ENCODE measurements at regions not wholly inside any gene's neighbourhood (a gene's known extent, or its start where the extent isn't known, plus 50 kb on each side); places are given as distances from the start of the nearest gene placed in this dataset.

DNA sequence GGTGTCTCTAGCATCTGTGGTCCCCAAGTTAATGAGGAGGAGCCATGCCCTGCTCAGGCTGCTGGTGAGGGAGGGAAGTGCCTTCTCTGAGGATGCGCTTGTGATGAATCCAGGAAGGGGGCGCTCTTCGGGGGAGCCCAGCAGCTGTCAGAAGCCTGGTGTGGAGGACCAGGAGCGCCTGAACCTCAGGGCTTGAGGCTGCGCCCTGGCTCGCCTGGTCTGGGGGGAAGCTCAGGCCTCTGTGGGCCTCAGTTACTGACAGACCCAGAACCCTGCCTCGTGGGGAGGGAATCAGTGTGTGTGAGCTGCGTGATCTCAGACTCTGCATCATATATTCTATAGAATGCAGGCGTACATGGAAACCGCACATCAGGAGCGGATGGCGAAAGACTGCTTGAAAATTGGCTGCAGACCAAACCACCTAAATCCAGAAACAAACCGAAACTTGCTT, 126.1 kb downstream of the SEC14L1 start:
- H3K4me1 ChIP-seq (ENCODE audit: insufficient read depth, low read length), result no peaks in the 10 kb centered on the region
- ATAC-seq (ENCODE audit: poor library complexity), result no peak
- H3K27me3 ChIP-seq (ENCODE audit: control insufficient read depth in 1 of 2, insufficient read depth in 2 of 2, low read length in 2 of 2), result no peaks in the 10 kb centered on the region
- Mint-ChIP-seq H3K4me1 (ENCODE audit: low read depth) (no peaks in the 10 kb centered on the region), H3K27ac (no peak overlapping the region), H3K27me3 (no peaks in the 10 kb centered on the region), H3K4me3 (no peak overlapping the region), H3K36me3 (ENCODE audit: low read depth) (no peaks in the 10 kb centered on the region), H3K9me3 (no peaks in the 10 kb centered on the region)
- POLR2A ChIA-PET, result interaction anchor here (0.6 kb wide), 1 partner anchor 753 kb away, joined by 3 read pairs; no protein-coding TSS in a partner anchor
- H3K27ac ChIP-seq (ENCODE audit: low read depth in 1 of 2, low read length in 2 of 2), result no peak overlapping the region
- no peak overlapping the region for H3K4me3 ChIP-seq (ENCODE audit: low read length)
- peak in 2 of 14 experiments; percentile 36 to 40 for DNase-seq
- intact Hi-C loops (cut with DNase I, micrococcal nuclease), result no loop called here
- H3K9me3 ChIP-seq (ENCODE audit: control insufficient read depth in 1 of 2, insufficient read depth in 1 of 2, low read length in 2 of 2), result peaks cover 0 to 4% of the 10 kb centered on the region in 2 experiments
- no peaks in the 10 kb centered on the region for H3K36me3 ChIP-seq (ENCODE audit: insufficient read depth, low read length)
- TF ChIP-seq, protein P1, sequence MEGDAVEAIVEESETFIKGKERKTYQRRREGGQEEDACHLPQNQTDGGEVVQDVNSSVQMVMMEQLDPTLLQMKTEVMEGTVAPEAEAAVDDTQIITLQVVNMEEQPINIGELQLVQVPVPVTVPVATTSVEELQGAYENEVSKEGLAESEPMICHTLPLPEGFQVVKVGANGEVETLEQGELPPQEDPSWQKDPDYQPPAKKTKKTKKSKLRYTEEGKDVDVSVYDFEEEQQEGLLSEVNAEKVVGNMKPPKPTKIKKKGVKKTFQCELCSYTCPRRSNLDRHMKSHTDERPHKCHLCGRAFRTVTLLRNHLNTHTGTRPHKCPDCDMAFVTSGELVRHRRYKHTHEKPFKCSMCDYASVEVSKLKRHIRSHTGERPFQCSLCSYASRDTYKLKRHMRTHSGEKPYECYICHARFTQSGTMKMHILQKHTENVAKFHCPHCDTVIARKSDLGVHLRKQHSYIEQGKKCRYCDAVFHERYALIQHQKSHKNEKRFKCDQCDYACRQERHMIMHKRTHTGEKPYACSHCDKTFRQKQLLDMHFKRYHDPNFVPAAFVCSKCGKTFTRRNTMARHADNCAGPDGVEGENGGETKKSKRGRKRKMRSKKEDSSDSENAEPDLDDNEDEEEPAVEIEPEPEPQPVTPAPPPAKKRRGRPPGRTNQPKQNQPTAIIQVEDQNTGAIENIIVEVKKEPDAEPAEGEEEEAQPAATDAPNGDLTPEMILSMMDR (IDR thresholded peaks at IDR 0.05), result no peak
- CTCF ChIA-PET, result no interaction called here

DNA sequence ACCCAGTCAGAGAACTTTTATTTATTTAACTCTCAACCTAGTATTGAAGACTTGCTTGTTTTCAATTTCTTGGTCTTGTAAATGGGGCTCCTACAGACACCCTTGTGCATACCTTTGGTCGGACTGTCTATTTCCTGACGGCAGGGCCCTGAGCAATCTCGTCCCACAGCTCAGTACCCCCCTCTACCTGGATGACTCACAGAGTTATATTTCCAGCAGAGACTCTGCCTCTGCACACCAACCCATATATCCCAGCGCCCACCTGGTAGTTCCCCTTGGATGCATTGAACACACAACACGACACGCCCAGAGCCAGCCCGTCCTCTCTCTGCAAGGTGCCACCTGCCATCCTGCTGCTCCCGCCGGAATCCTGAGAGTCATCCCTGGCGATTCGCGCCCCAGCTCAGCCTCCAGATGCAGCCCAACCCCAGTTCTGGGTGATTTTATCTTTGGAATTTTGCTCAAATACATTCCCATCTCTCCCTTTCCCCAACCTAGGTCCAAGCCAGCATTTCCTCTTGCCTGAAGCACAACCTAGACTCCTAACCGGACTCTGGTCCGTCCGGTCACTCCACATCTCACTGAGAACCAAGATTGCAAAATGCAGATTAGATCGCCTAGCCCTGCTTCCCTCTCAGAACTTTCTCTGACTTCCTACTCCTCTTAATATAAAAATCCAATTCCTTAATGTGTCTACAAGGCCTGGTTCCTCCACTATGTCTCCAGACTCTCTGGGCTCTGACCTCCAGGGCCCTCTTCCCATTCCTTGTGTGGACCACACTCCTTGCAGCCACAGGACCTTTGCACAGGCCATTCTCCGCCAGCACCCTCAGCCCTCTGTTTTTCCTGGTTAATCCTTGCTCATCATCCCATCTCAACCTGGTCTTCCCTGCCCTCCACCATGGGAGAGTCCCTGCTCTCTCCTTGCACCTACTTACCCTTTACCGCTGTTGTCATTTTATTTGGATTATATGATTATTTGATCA, 129.2 kb downstream of the SEC14L1 start:
- ATAC-seq (ENCODE audit: poor library complexity), result no peak
- ChIA-PET CTCF (no interaction called here), POLR2A (no interaction called here)
- H3K27me3 ChIP-seq (ENCODE audit: control insufficient read depth in 1 of 2, insufficient read depth in 2 of 2, low read length in 2 of 2), result no peaks in the 10 kb centered on the region
- intact Hi-C loops (cut with DNase I, micrococcal nuclease), result no loop called here
- TF ChIP-seq, protein P1 (IDR thresholded peaks at IDR 0.05), result no peak
- no peaks in the 10 kb centered on the region for H3K27me3 Mint-ChIP-seq
- H3K4me1 ChIP-seq (ENCODE audit: insufficient read depth, low read length), result no peaks in the 10 kb centered on the region
- no peaks in the 10 kb centered on the region for H3K36me3 ChIP-seq (ENCODE audit: insufficient read depth, low read length)
- no peak overlapping the region for H3K27ac Mint-ChIP-seq
- no peak overlapping the region for H3K27ac ChIP-seq (ENCODE audit: low read depth in 1 of 2, low read length in 2 of 2)
- H3K9me3 ChIP-seq (ENCODE audit: control insufficient read depth in 1 of 2, insufficient read depth in 1 of 2, low read length in 2 of 2), result peaks cover 0 to 4% of the 10 kb centered on the region in 2 experiments
- no peaks in the 10 kb centered on the region for H3K9me3 Mint-ChIP-seq
- no peak for DNase-seq
- no peaks in the 10 kb centered on the region for H3K4me1 Mint-ChIP-seq (ENCODE audit: low read depth)
- H3K36me3 Mint-ChIP-seq (ENCODE audit: low read depth), result no peaks in the 10 kb centered on the region
- H3K4me3 Mint-ChIP-seq, result no peak overlapping the region
- no peak overlapping the region for H3K4me3 ChIP-seq (ENCODE audit: low read length)

DNA sequence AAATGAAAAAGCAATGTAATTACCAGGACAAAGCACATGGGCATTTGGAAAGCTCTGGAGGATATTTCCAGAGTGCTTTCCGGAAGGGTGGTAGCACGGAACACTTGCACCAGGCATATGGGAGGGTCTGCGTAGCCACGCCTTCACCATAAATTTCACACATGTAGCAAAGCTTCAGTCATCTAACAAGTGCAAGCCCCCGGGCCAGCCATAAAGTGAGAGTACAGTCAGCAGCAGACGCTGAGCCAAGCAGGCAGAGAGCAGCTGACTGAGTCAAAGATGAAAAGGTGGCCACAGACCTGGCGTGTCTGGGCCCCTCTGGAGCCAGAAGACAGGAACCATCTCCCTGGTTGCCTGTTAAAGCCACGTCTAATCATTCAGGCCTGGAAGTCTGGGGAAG, 130.6 kb downstream of the SEC14L1 start:
- no peak overlapping the region for H3K27ac Mint-ChIP-seq
- H3K4me1 Mint-ChIP-seq (ENCODE audit: low read depth), result no peaks in the 10 kb centered on the region
- no peaks in the 10 kb centered on the region for H3K9me3 Mint-ChIP-seq
- no peaks in the 10 kb centered on the region for H3K4me1 ChIP-seq (ENCODE audit: insufficient read depth, low read length)
- no peaks in the 10 kb centered on the region for H3K36me3 Mint-ChIP-seq (ENCODE audit: low read depth)
- peaks cover 0 to 4% of the 10 kb centered on the region in 2 experiments for H3K9me3 ChIP-seq (ENCODE audit: control insufficient read depth in 1 of 2, insufficient read depth in 1 of 2, low read length in 2 of 2)
- CTCF ChIA-PET, result no interaction called here
- DNase-seq (no peak), ATAC-seq (ENCODE audit: poor library complexity) (no peak)
- H3K4me3 Mint-ChIP-seq, result no peak overlapping the region
- POLR2A ChIA-PET, result no interaction called here
- H3K36me3 ChIP-seq (ENCODE audit: insufficient read depth, low read length), result no peaks in the 10 kb centered on the region
- no peaks in the 10 kb centered on the region for H3K27me3 ChIP-seq (ENCODE audit: control insufficient read depth in 1 of 2, insufficient read depth in 2 of 2, low read length in 2 of 2)
- TF ChIP-seq, protein P1 (IDR thresholded peaks at IDR 0.05), result no peak
- intact Hi-C loops (cut with DNase I, micrococcal nuclease), result no loop called here
- H3K27ac ChIP-seq (ENCODE audit: low read depth in 1 of 2, low read length in 2 of 2), result no peak overlapping the region
- no peaks in the 10 kb centered on the region for H3K27me3 Mint-ChIP-seq
- H3K4me3 ChIP-seq (ENCODE audit: low read length), result no peak overlapping the region
